Tibial nerve (tissue), 4 donors: ENCODE measurements at regions not wholly inside any gene's neighbourhood (a gene's known extent, or its start where the extent isn't known, plus 50 kb on each side); places are given as distances from the start of the nearest gene placed in this dataset.

Experiments
- DNase-seq, 2 donors: peaks; one replicate each; pipeline ENCODE4 v3.0.0-alpha.2; 2019; ENCODE audit warnings: low spot score in 2 of 2
- H3K27ac ChIP-seq, 4 donors: fragments of 200-600 bp; sonication (generic) in 3 of 4; one replicate each; pipeline ENCODE4 v1.5.1; 2017 to 2019; ENCODE audit warnings: mild to moderate bottlenecking in 1 of 4
- H3K27me3 ChIP-seq, 2 donors: fragments of 200-600 bp; sonication (generic) in 1 of 2; one replicate each; pipeline versions ENCODE4 v1.5.1 to v1.6.0; 2017 to 2019
- H3K36me3 ChIP-seq, 3 donors: fragments of 200-600 bp; sonication (generic); one replicate each; pipeline ENCODE4 v1.5.1; 2018 to 2019
- H3K4me1 ChIP-seq, 4 donors: fragments of 200-600 bp; sonication (generic) in 3 of 4; one replicate each; pipeline ENCODE4 v1.5.1; 2017 to 2019
- H3K4me3 ChIP-seq, 4 donors: fragments of 200-600 bp; sonication (generic) in 3 of 4; one replicate each; pipeline ENCODE4 v1.5.1; 2017 to 2019; ENCODE audit warnings: mild to moderate bottlenecking in 1 of 4, moderate library complexity in 1 of 4
- H3K9me3 ChIP-seq, 4 donors: fragments of 200-600 bp; sonication (generic) in 3 of 4; one replicate each; pipeline ENCODE4 v1.5.1; 2017 to 2019
- CTCF ChIP-seq, 5 experiments: fragments of 200-600 bp in 3 of 5; fragments of 450-650 bp in 2 of 5; sonication (generic) in 3 of 5; IDR thresholded peaks; one replicate each; pipeline ENCODE4 v1.5.1; 2016 to 2019; ENCODE audit warnings: antibody characterized with exemption in 5 of 5, mild to moderate bottlenecking in 3 of 5, moderate library complexity in 2 of 5
- EP300 ChIP-seq, 2 donors: sonication (generic); formaldehyde crosslinking; IDR thresholded peaks; one replicate each; pipeline ENCODE4 v1.6.1; 2017; ENCODE audit warnings: antibody characterized with exemption in 2 of 2, mild to moderate bottlenecking in 1 of 2
- POLR2A ChIP-seq, 2 donors: fragments of 450-650 bp; IDR thresholded peaks; one replicate each; pipeline ENCODE4 v1.6.1; 2017; ENCODE audit warnings: antibody characterized with exemption in 2 of 2, mild to moderate bottlenecking in 2 of 2, moderate library complexity in 2 of 2
- WGBS, 2 donors: methylation state at CpG; one replicate each; pipeline ENCODE4 v1.1.5; 2018; 5-methylcytosine and 5-hydroxymethylcytosine counted together

- Histone ChIP-seq H3K27me3 (no peaks in the 10 kb centered on the region), H3K36me3 (no peaks in the 10 kb centered on the region), H3K9me3 (no peaks in the 10 kb centered on the region), H3K4me3 (no peak overlapping the region), H3K27ac (no peak overlapping the region), H3K4me1 (peaks cover 0 to 7% (median 0%) of the 10 kb centered on the region in 4 donors)
- WGBS, 2 donors, result 76 to 81% methylated on average over 2 of the region's 2 CpGs
- no peak for DNase-seq
- TF ChIP-seq POLR2A (IDR thresholded peaks at IDR 0.05) (no peak), CTCF (IDR thresholded peaks at IDR 0.05) (no peak), EP300 (IDR thresholded peaks at IDR 0.05) (no peak)
These were observed 210.0 kb upstream of the ACVR2A start for GRCh38 chr2:147634826-147635225.

DNA sequence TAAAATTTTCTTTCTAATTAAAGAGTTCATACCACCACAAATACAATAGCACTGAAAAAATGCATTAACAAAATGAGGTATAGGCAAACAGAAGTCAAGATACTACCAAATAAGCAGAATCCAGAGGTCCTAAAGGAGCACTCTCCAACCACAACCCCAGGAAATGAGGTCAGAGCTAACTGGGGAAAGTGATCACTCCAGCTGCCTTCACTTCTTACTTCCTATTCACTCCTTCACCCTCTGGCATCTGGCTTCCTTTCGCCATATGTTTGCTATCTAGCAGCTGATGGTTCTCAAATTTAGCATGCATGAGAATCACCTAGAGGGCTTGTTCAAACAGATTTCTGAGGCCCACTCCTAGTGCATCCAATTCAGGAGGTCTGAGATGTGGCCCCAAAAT is 212.6 kb upstream of the ACVR2A start:
- H3K4me3 ChIP-seq, result no peak overlapping the region
- peaks cover 0 to 7% (median 0%) of the 10 kb centered on the region in 4 donors for H3K4me1 ChIP-seq
- H3K9me3 ChIP-seq, result no peaks in the 10 kb centered on the region
- WGBS, 2 donors, result 63 to 86% methylated on average over 1 of the region's 1 CpG
- no peaks in the 10 kb centered on the region for H3K36me3 ChIP-seq
- no peak overlapping the region for H3K27ac ChIP-seq
- no peak for DNase-seq
- TF ChIP-seq POLR2A (IDR thresholded peaks at IDR 0.05) (no peak), EP300 (IDR thresholded peaks at IDR 0.05) (peak in 1 of 2 donors; percentile 26), CTCF (IDR thresholded peaks at IDR 0.05) (no peak)
- no peaks in the 10 kb centered on the region for H3K27me3 ChIP-seq

DNA sequence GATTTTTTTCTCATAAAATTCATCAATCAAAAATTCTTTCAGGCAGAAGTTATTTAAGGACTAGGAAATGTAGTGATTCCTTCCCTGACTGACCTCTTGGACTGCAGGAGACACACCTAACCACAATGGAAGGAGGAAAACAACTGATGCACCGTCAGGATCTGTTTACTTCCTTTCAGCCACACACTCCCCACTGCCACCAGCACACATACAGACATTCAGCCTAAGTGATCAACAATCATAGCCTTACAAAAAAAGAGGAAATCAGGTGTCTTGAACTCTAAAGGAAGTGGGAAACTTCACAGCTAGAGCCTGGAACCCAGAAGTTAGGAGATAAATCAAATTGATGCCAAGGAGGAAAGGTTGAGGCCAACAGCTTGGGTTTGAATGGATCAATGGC is 213.5 kb upstream of the ACVR2A start:
- no peak overlapping the region for H3K27ac ChIP-seq
- WGBS, 2 donors, result 38 to 48% methylated on average over 1 of the region's 1 CpG
- H3K9me3 ChIP-seq, result no peaks in the 10 kb centered on the region
- DNase-seq, result no peak
- H3K4me1 ChIP-seq, result peaks cover 0 to 4% (median 0%) of the 10 kb centered on the region in 4 donors
- TF ChIP-seq CTCF (IDR thresholded peaks at IDR 0.05) (no peak), EP300 (IDR thresholded peaks at IDR 0.05) (no peak), POLR2A (IDR thresholded peaks at IDR 0.05) (no peak)
- no peak overlapping the region for H3K4me3 ChIP-seq
- no peaks in the 10 kb centered on the region for H3K27me3 ChIP-seq
- H3K36me3 ChIP-seq, result no peaks in the 10 kb centered on the region

- no peaks in the 10 kb centered on the region for H3K9me3 ChIP-seq
- no peaks in the 10 kb centered on the region for H3K36me3 ChIP-seq
- no peaks in the 10 kb centered on the region for H3K4me1 ChIP-seq
- no peaks in the 10 kb centered on the region for H3K27me3 ChIP-seq
- H3K4me3 ChIP-seq, result no peak overlapping the region
- H3K27ac ChIP-seq, result no peak overlapping the region
- TF ChIP-seq EP300 (IDR thresholded peaks at IDR 0.05) (no peak), POLR2A (IDR thresholded peaks at IDR 0.05) (no peak)
- WGBS, 2 donors, result 58 to 65% methylated on average over 6 of the region's 6 CpGs
- no peak for DNase-seq
These were observed 214.2 kb upstream of the ACVR2A start for GRCh38 chr2:147630585-147630984.

DNA sequence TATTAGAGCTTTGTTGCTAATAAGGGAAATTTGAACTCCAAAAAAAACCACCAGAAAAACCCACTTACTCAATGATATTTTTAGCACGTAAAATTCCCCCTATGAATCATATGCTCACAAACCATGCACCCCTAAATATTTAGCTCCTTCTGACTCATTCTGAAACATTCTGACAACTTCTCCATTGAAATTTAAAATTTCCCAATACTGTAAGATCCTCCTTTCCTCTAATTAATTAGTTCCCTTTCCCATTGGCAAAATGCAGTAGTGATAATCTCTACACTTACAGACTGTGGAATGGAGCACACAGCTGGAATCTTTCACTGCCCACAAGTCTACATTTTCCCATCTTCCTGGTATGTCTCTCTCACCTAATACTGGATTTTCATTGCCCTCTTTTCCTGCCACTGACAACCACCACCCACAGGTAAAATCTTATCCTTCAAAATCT is 215.8 kb upstream of the ACVR2A start:
- Histone ChIP-seq H3K4me1 (no peaks in the 10 kb centered on the region), H3K27ac (no peak overlapping the region), H3K27me3 (no peaks in the 10 kb centered on the region), H3K36me3 (no peaks in the 10 kb centered on the region), H3K4me3 (no peak overlapping the region), H3K9me3 (no peaks in the 10 kb centered on the region)
- DNase-seq, result no peak
- TF ChIP-seq POLR2A (IDR thresholded peaks at IDR 0.05), result no peak
- no peak for TF ChIP-seq EP300 (IDR thresholded peaks at IDR 0.05)
- no peak for TF ChIP-seq CTCF (IDR thresholded peaks at IDR 0.05)
- 59 to 66% methylated on average over 1 of the region's 1 CpG for WGBS, 2 donors

DNA sequence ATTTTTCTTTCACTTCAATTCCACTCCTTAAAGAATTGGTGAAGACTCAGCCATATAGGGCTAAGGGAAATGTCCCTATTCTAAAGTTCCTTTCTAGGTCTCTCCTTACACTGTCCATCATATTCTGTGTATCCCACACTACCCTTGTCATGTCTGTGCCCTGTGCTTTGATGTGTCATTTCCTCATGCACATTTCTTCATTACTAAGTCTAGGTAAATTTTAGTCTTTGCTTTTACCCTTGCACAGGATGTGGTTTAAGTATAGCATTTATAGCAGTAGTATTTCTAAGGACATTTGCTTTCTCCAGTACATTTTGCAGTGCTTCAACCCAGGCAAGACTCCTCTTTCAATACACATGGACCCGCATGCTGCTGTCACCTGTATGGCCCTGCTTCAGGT is 221.5 kb upstream of the ACVR2A start:
- Histone ChIP-seq H3K36me3 (no peaks in the 10 kb centered on the region), H3K27ac (no peak overlapping the region), H3K4me3 (no peak overlapping the region), H3K27me3 (no peaks in the 10 kb centered on the region), H3K4me1 (no peaks in the 10 kb centered on the region), H3K9me3 (no peaks in the 10 kb centered on the region)
- DNase-seq, result no peak
- 96 to 100% methylated on average over 1 of the region's 1 CpG for whole genome bisulfite sequencing, 2 donors
- TF ChIP-seq POLR2A (IDR thresholded peaks at IDR 0.05), result no peak
